ENCODE measurements at regions not wholly inside any gene's neighbourhood (a gene's known extent, or its start where the extent isn't known, plus 50 kb on each side); places are given as distances from the start of the nearest gene placed in this dataset.

- no peaks in the 10 kb centered on the region for H3K9me3 ChIP-seq (ENCODE audit: control insufficient read depth, insufficient read depth, low read length)
- no peaks in the 10 kb centered on the region for H3K36me3 ChIP-seq (ENCODE audit: insufficient read depth, low read length)
- H3K9ac ChIP-seq (ENCODE audit: low read depth, low read length) = no peak overlapping the region
Measured at GRCh38 chr11:97854877-97855276, 1165.9 kb upstream of the CNTN5 start.

GRCh38 chr11:97856666-97857065 lies 1164.1 kb upstream of the CNTN5 start:
- Histone ChIP-seq H3K9ac (ENCODE audit: low read depth, low read length) (no peak overlapping the region), H3K36me3 (ENCODE audit: insufficient read depth, low read length) (no peaks in the 10 kb centered on the region), H3K9me3 (ENCODE audit: control insufficient read depth, insufficient read depth, low read length) (no peaks in the 10 kb centered on the region), H3K4me1 (ENCODE audit: insufficient read depth, low read length) (peaks cover 20% of the 10 kb centered on the region)

More at GRCh38 chr11:97854877-97855276, 1165.9 kb upstream of the CNTN5 start:
- peaks cover 20% of the 10 kb centered on the region for H3K4me1 ChIP-seq (ENCODE audit: insufficient read depth, low read length)

DNA sequence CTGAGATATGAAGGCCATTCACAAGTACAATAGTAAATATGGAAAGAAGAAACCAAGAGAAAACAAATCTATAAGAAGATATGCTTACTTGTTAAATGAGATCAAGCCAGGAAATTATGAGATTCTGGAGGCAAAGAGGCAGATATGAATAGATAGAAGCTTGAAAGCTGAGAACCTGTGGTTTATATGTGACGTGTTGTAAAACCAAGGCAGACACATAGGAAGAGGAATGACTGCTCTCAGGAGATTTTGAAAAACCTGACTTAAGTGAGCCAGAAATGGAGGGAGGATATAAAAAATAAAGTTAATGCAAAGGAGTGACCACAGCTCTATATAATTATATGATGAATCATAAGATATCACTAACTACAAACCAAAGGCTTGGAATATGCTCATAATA lies 1160.5 kb upstream of the CNTN5 start:
- Histone ChIP-seq H3K4me1 (ENCODE audit: insufficient read depth, low read length) (peaks cover 19% of the 10 kb centered on the region), H3K36me3 (ENCODE audit: insufficient read depth, low read length) (no peaks in the 10 kb centered on the region), H3K9me3 (ENCODE audit: control insufficient read depth, insufficient read depth, low read length) (peaks cover 4% of the 10 kb centered on the region; the same call in 1 of the 2 replicates), H3K9ac (ENCODE audit: low read depth, low read length) (no peak overlapping the region)

DNA sequence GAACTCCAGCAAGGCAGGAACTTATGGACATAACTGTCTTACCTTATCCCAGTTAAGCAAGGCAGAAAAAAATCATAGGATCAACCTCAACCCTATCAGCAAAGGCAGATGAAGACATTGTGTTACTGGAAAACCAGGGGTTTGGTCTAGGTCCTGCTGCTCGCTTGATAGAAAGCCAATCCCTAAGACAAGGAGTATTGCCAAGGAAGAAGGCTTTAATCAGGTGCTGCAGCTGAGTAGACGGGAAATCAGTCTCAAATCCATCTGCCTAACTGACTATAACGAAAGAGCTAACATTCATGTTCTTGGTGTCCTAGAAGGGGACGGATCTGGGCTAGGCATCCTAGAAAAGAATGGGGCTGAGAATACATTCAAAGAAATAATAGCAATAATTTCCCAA lies 1158.7 kb upstream of the CNTN5 start:
- no peaks in the 10 kb centered on the region for H3K36me3 ChIP-seq (ENCODE audit: insufficient read depth, low read length)

DNA sequence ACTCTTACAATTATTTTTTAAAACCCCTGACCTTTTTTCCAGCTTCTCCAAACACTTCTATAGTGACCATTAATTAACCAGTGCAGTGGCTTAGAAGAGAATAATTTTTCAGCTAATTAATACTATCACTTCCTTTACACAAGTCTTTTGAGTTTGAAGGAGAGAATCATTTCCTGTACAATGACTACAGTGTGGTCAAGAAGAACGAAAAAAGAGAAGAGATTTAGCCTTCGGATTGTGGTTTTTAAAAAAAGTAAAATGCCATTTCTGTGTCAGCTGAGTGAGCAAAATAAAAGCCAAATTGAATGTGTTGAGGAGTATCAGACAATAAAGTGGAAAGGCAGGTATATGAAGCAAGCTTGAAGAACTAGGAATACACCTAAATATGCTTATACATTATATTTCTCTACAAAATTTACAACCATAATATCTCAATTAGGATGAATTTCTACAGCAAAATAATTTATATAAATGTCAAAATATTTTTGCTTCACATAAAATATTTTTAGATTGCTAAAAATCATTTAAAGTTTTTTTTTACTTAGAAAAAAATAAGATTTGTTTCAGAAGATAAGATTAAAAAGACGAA lies 1155.2 kb upstream of the CNTN5 start:
- Histone ChIP-seq H3K4me1 (ENCODE audit: insufficient read depth, low read length) (no peaks in the 10 kb centered on the region), H3K9me3 (ENCODE audit: control insufficient read depth, insufficient read depth, low read length) (peaks cover 4% of the 10 kb centered on the region; the same call in 1 of the 2 replicates), H3K9ac (ENCODE audit: low read depth, low read length) (no peak overlapping the region), H3K36me3 (ENCODE audit: insufficient read depth, low read length) (no peaks in the 10 kb centered on the region)

More for the DNA sequence above, 1158.7 kb upstream of the CNTN5 start:
- Histone ChIP-seq H3K4me1 (ENCODE audit: insufficient read depth, low read length) (peaks cover 6% of the 10 kb centered on the region), H3K9me3 (ENCODE audit: control insufficient read depth, insufficient read depth, low read length) (peaks cover 4% of the 10 kb centered on the region; the same call in 1 of the 2 replicates), H3K9ac (ENCODE audit: low read depth, low read length) (no peak overlapping the region)

DNA sequence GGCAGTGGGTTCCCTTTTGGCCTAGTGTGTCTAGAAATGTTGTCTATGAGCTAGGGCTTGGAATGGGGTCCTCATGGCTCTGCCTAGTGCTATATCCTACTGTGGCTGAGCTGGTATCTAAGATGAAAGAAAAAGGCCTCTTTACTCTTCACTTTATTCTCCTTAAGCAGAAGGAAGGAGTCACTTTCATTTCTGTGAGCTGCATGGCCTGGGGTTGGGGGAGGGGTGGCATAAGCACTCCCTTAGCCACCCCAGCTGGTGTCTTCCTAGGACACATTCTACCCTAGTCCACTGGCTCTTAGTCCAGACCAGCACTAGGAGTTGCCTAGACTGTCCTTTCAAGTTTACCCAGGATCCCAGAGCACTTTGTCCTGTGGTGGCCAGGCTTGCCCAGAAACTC lies 1148.9 kb upstream of the CNTN5 start:
- Histone ChIP-seq H3K4me1 (ENCODE audit: insufficient read depth, low read length) (no peaks in the 10 kb centered on the region), H3K9me3 (ENCODE audit: control insufficient read depth, insufficient read depth, low read length) (no peaks in the 10 kb centered on the region), H3K36me3 (ENCODE audit: insufficient read depth, low read length) (no peaks in the 10 kb centered on the region; the same call in 1 of the 2 replicates), H3K9ac (ENCODE audit: low read depth, low read length) (no peak overlapping the region)

- no peak overlapping the region for H3K9ac ChIP-seq (ENCODE audit: low read depth, low read length)
- H3K4me1 ChIP-seq (ENCODE audit: insufficient read depth, low read length) = no peaks in the 10 kb centered on the region
- no peaks in the 10 kb centered on the region for H3K36me3 ChIP-seq (ENCODE audit: insufficient read depth, low read length)
- H3K9me3 ChIP-seq (ENCODE audit: control insufficient read depth, insufficient read depth, low read length) = no peaks in the 10 kb centered on the region; the same call in 1 of the 2 replicates
Measured at GRCh38 chr11:97880209-97880608, 1140.5 kb upstream of the CNTN5 start.

- Histone ChIP-seq H3K4me1 (ENCODE audit: insufficient read depth, low read length) (no peaks in the 10 kb centered on the region), H3K9ac (ENCODE audit: low read depth, low read length) (no peak overlapping the region), H3K9me3 (ENCODE audit: control insufficient read depth, insufficient read depth, low read length) (no peaks in the 10 kb centered on the region; the same call in 1 of the 2 replicates), H3K36me3 (ENCODE audit: insufficient read depth, low read length) (no peaks in the 10 kb centered on the region)
Measured at GRCh38 chr11:97883086-97883485, 1137.7 kb upstream of the CNTN5 start.

- Histone ChIP-seq H3K4me1 (ENCODE audit: insufficient read depth, low read length) (no peaks in the 10 kb centered on the region), H3K36me3 (ENCODE audit: insufficient read depth, low read length) (no peaks in the 10 kb centered on the region), H3K9ac (ENCODE audit: low read depth, low read length) (no peak overlapping the region), H3K9me3 (ENCODE audit: control insufficient read depth, insufficient read depth, low read length) (no peaks in the 10 kb centered on the region)
Measured at GRCh38 chr11:97888641-97889040, 1132.1 kb upstream of the CNTN5 start.

DNA sequence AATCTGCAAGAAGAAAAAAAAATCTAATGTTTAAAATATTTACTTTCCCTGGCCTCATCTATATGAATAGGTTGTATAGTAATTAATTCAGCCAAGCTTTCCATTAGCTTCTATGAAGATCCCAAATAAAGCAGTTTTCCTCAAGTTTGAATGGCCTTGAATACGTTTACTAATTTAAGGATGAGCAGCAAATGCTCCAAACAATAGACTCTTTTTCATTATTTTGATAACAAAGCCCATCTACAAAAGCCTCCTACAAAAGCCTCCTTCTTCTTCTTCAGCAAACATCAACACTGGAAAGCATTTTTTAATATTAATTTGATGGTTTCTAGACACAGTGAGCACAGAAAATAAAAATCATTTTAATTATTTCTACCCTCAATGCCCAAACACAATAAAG lies 1130.3 kb upstream of the CNTN5 start:
- Histone ChIP-seq H3K9ac (ENCODE audit: low read depth, low read length) (no peak overlapping the region), H3K9me3 (ENCODE audit: control insufficient read depth, insufficient read depth, low read length) (no peaks in the 10 kb centered on the region), H3K4me1 (ENCODE audit: insufficient read depth, low read length) (no peaks in the 10 kb centered on the region), H3K36me3 (ENCODE audit: insufficient read depth, low read length) (no peaks in the 10 kb centered on the region)

DNA sequence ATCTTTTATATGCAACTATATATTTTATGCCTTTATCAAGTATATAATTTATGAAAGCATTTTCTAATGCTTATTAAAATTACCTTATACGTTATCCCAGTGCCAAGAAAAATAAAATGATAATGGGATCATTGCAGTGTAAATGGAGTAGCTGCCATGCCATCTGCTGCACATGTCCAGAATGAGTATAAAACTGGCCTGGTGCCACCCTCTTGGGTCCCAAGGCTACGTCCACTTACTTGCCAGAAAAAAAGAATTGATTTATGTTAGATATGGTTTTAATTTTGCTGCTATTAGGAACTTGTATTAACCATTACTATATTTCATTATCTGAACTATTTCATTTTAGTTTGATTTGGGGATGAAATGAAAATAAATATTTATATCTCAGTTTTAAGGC lies 1127.1 kb upstream of the CNTN5 start:
- Histone ChIP-seq H3K9me3 (ENCODE audit: control insufficient read depth, insufficient read depth, low read length) (no peaks in the 10 kb centered on the region), H3K36me3 (ENCODE audit: insufficient read depth, low read length) (no peaks in the 10 kb centered on the region), H3K9ac (ENCODE audit: low read depth, low read length) (no peak overlapping the region), H3K4me1 (ENCODE audit: insufficient read depth, low read length) (no peaks in the 10 kb centered on the region)

DNA sequence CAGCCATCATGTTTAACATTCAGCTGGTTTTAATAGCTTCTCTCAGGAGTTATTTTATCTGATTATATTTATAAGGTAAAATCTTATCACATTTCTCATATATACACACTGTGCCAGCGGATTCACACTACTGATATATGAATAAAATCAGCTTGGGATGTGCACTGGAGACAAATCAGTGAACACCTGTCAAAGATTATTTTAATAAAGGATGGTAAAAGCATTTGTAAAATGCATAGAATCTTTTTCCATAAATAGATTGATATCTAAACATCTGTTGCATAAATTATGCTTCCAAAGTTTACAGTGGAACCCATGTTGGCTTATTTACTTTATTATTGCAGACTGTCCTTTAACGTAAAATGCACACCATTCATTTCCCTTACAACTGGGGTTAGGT lies 1125.8 kb upstream of the CNTN5 start:
- Histone ChIP-seq H3K9ac (ENCODE audit: low read depth, low read length) (no peak overlapping the region), H3K9me3 (ENCODE audit: control insufficient read depth, insufficient read depth, low read length) (no peaks in the 10 kb centered on the region), H3K4me1 (ENCODE audit: insufficient read depth, low read length) (no peaks in the 10 kb centered on the region), H3K36me3 (ENCODE audit: insufficient read depth, low read length) (no peaks in the 10 kb centered on the region)

DNA sequence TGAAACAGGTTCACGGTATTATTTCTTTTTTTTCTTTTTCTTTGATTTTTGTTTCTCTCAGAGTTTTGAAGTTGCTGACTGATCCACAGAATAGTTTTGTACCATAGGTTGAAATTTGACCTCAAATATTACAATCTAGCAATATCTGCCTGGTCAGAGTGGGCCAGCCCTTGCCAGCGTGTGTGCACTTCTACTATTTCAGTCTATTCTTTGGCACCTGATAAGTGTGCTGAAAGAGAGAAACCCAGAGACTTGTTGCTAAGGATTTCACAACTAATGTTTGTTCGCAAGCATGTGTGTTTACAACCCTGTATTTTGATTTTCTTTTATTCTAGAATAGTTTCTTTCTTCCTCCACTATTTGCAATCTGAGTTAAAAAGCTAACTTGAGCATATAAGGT lies 1125.2 kb upstream of the CNTN5 start:
- Histone ChIP-seq H3K9ac (ENCODE audit: low read depth, low read length) (no peak overlapping the region), H3K36me3 (ENCODE audit: insufficient read depth, low read length) (no peaks in the 10 kb centered on the region), H3K4me1 (ENCODE audit: insufficient read depth, low read length) (no peaks in the 10 kb centered on the region), H3K9me3 (ENCODE audit: control insufficient read depth, insufficient read depth, low read length) (no peaks in the 10 kb centered on the region)

DNA sequence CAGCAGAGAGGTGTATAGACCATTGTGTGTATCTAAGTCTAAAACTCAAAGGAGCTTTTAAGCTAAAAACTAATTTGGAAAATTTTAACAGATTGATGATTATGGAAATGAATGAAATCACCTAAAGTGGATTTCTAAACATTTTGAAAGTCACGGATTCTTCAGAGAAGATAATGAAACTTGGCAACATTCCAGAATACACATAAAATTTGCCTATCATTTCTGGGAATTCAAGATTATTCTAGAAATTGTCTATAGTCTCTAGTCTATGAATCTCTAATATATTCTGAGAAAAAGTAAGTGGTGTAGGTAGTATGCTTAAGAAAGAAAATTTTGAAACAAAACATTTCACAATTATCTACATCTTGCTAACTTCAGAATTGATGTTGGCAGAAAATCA lies 1117.9 kb upstream of the CNTN5 start:
- H3K4me1 ChIP-seq (ENCODE audit: insufficient read depth, low read length) = no peaks in the 10 kb centered on the region
- no peaks in the 10 kb centered on the region for H3K36me3 ChIP-seq (ENCODE audit: insufficient read depth, low read length)
- H3K9ac ChIP-seq (ENCODE audit: low read depth, low read length) = no peak overlapping the region
- no peaks in the 10 kb centered on the region for H3K9me3 ChIP-seq (ENCODE audit: control insufficient read depth, insufficient read depth, low read length)

GRCh38 chr11:97905101-97905500 lies 1115.6 kb upstream of the CNTN5 start:
- Histone ChIP-seq H3K36me3 (ENCODE audit: insufficient read depth, low read length) (no peaks in the 10 kb centered on the region), H3K4me1 (ENCODE audit: insufficient read depth, low read length) (no peaks in the 10 kb centered on the region), H3K9ac (ENCODE audit: low read depth, low read length) (no peak overlapping the region), H3K9me3 (ENCODE audit: control insufficient read depth, insufficient read depth, low read length) (no peaks in the 10 kb centered on the region)

GRCh38 chr11:97905671-97906070 lies 1115.1 kb upstream of the CNTN5 start:
- Histone ChIP-seq H3K4me1 (ENCODE audit: insufficient read depth, low read length) (no peaks in the 10 kb centered on the region), H3K36me3 (ENCODE audit: insufficient read depth, low read length) (no peaks in the 10 kb centered on the region), H3K9me3 (ENCODE audit: control insufficient read depth, insufficient read depth, low read length) (no peaks in the 10 kb centered on the region), H3K9ac (ENCODE audit: low read depth, low read length) (no peak overlapping the region)
